Sigmoid colon (tissue), 4 donors: ENCODE measurements at regions not wholly inside any gene's neighbourhood (a gene's known extent, or its start where the extent isn't known, plus 50 kb on each side); places are given as distances from the start of the nearest gene placed in this dataset.

ENCODE experiments used
- CTCF ChIP-seq, 4 experiments: fragments of 450-650 bp in 3 of 4; fragments of 200-600 bp in 1 of 4; IDR thresholded peaks; one replicate each; pipeline ENCODE4 v1.5.1; 2016 to 2019; ENCODE audit warnings: antibody characterized with exemption in 4 of 4, mild to moderate bottlenecking in 3 of 4, moderate library complexity in 2 of 4
- EP300 ChIP-seq, 4 donors: sonication (generic); formaldehyde crosslinking; IDR thresholded peaks; one replicate each; pipeline ENCODE4 v1.6.1; 2017; ENCODE audit warnings: antibody characterized with exemption in 4 of 4

GRCh38 chr6:168216751-168217191 is 102.8 kb downstream of the DACT2 start:
- TF ChIP-seq CTCF (IDR thresholded peaks at IDR 0.05) (no peak), EP300 (IDR thresholded peaks at IDR 0.05) (no peak)
